ENCODE measurements at regions not wholly inside any gene's neighbourhood (a gene's known extent, or its start where the extent isn't known, plus 50 kb on each side); places are given as distances from the start of the nearest gene placed in this dataset.

GRCh38 chr2:187715590-187715989 lies 161.4 kb upstream of the TFPI start:
- no peak overlapping the region for H2BK12ac ChIP-seq (ENCODE audit: low read depth, low read length)
- no peak overlapping the region for H4K91ac ChIP-seq (replicated peaks; ENCODE audit: insufficient read length, low read length)
- H3K9me3 ChIP-seq (ENCODE audit: insufficient read depth in 2 of 2, low read depth in 1 of 2, low read length in 1 of 2): peaks cover 7 to 11% of the 10 kb centered on the region in 2 experiments; a peak in 2 of 4 replicates
- H2BK5ac ChIP-seq (ENCODE audit: low read depth, low read length): no peak overlapping the region
- H3K4me2 ChIP-seq (ENCODE audit: insufficient read depth in 1 of 2, low read depth in 2 of 2, low read length in 2 of 2): no peak overlapping the region
- no peaks in the 10 kb centered on the region for H3K79me1 ChIP-seq (ENCODE audit: low read depth, low read length)
- H3K9ac ChIP-seq (replicated peaks in 1 of 4; ENCODE audit: extremely low read depth in 1 of 4, low read depth in 3 of 4, low read length in 3 of 4): no peak overlapping the region
- H3K4me1 ChIP-seq (replicated peaks in 1 of 4; ENCODE audit: control insufficient read depth in 3 of 4, insufficient read depth in 4 of 4, low read length in 3 of 4): peaks cover 0 to 8% (median 2%) of the 10 kb centered on the region in 4 experiments; a peak in 3 of 7 replicates
- H3K18ac ChIP-seq (ENCODE audit: extremely low read depth, low read length): no peak overlapping the region
- no peaks in the 10 kb centered on the region for H4K20me1 ChIP-seq (replicated peaks in 1 of 2; ENCODE audit: control insufficient read depth in 1 of 2, insufficient read depth in 2 of 2, low read length in 2 of 2)
- no peak overlapping the region for H2BK15ac ChIP-seq (ENCODE audit: low read length)
- no peak for TF ChIP-seq CHD7 (IDR thresholded peaks at IDR 0.05; ENCODE audit: insufficient replicate concordance, low read length)
- no peak overlapping the region for H3K23ac ChIP-seq (ENCODE audit: insufficient read length)
- no peaks in the 10 kb centered on the region for H3K27me3 ChIP-seq (replicated peaks in 1 of 4; ENCODE audit: control insufficient read depth in 3 of 4, extremely low read depth in 1 of 4, insufficient read depth in 3 of 4, low read length in 3 of 4)
- CTCF ChIA-PET (ENCODE audit: partially characterized antibody): no interaction called here
- no peak overlapping the region; the same call in 1 of the 2 replicates for H2AK5ac ChIP-seq (ENCODE audit: low read depth, low read length)
- no peak overlapping the region for H3K27ac ChIP-seq (ENCODE audit: low read depth, low read length)
- H3K79me2 ChIP-seq (ENCODE audit: control insufficient read depth in 1 of 2, insufficient read depth in 2 of 2, low read length in 2 of 2): no peaks in the 10 kb centered on the region
- FAIRE-seq (no peak), DNase-seq (ENCODE audit: low read depth in 1 of 2, low spot score in 2 of 2) (no peak)
- no peak overlapping the region for H3K4ac ChIP-seq (replicated peaks; ENCODE audit: insufficient read length, low read depth, low read length)
- H2BK120ac ChIP-seq (replicated peaks; ENCODE audit: low read depth, low read length): no peak overlapping the region
- H3K4me3 ChIP-seq (ENCODE audit: extremely low read depth in 1 of 4, insufficient read depth in 2 of 4, low read depth in 3 of 4, low read length in 4 of 4): no peak overlapping the region
- no peak overlapping the region for H3K14ac ChIP-seq (ENCODE audit: insufficient read length)
- no peaks in the 10 kb centered on the region for H3K23me2 ChIP-seq (ENCODE audit: low read depth, low read length)
- no peak overlapping the region for H3K56ac ChIP-seq (replicated peaks; ENCODE audit: insufficient read length, low read depth, low read length)
- POLR2A ChIA-PET (ENCODE audit: partially characterized antibody): no interaction called here
- no peak overlapping the region for H4K8ac ChIP-seq (ENCODE audit: extremely low read depth, insufficient read depth, low read length)
- H4K5ac ChIP-seq (ENCODE audit: insufficient read length, low read depth, low read length): no peak overlapping the region
- no peak overlapping the region for H2BK20ac ChIP-seq (ENCODE audit: low read length)
- peaks cover 0 to under 1% (median 0%) of the 10 kb centered on the region in 4 experiments; a peak in 3 of 8 replicates for H3K36me3 ChIP-seq (ENCODE audit: control insufficient read depth in 2 of 4, insufficient read depth in 4 of 4, low read length in 3 of 4)
- no peak overlapping the region for H2AFZ ChIP-seq (ENCODE audit: low read length)

All from H1 (cell line).